Activated CD4-positive, alpha-beta memory T cell treated with anti-CD3 and anti-CD28 coated beads, Interleukin-2, amount 10 ng/mL, durations not matched to agents 7 days and 5 days (primary cell): ENCODE measurements at regions not wholly inside any gene's neighbourhood (a gene's known extent, or its start where the extent isn't known, plus 50 kb on each side); places are given as distances from the start of the nearest gene placed in this dataset.

ENCODE experiments used
- CTCF ChIA-PET: fragments of 350-600 bp; sonication (Branson Sonifier 250); formaldehyde crosslinking; loops from one replicate; lab custom pipeline; 2021; ENCODE audit warnings: antibody characterized with exemption, inconsistent platforms; lab: Charles Lee
- POLR2A ChIA-PET: fragments of 350-600 bp; sonication (Branson Sonifier 250); formaldehyde crosslinking; loops from one replicate; lab custom pipeline; 2021; ENCODE audit warnings: antibody characterized with exemption; lab: Charles Lee
- DNase-seq: peaks from one replicate; pipeline ENCODE4 v3.0.0-alpha.2; 2020
- H3K27ac Mint-ChIP-seq: one replicate; pipeline ENCODE4 v1.8.0; 2021; ENCODE audit warnings: mild to moderate bottlenecking, mixed read lengths
- H3K27me3 Mint-ChIP-seq: one replicate; pipeline ENCODE4 v1.8.0; 2021; ENCODE audit warnings: mixed read lengths
- H3K36me3 Mint-ChIP-seq: one replicate; pipeline ENCODE4 v1.8.0; 2021; ENCODE audit warnings: low read depth, mixed read lengths
- H3K4me1 Mint-ChIP-seq: one replicate; pipeline ENCODE4 v1.8.0; 2021; ENCODE audit warnings: mixed read lengths
- H3K4me3 Mint-ChIP-seq: one replicate; pipeline ENCODE4 v1.8.0; 2021; ENCODE audit warnings: mild to moderate bottlenecking, mixed read lengths
- H3K9me3 Mint-ChIP-seq: one replicate; pipeline ENCODE4 v1.8.0; 2021; ENCODE audit warnings: mixed read lengths

DNA sequence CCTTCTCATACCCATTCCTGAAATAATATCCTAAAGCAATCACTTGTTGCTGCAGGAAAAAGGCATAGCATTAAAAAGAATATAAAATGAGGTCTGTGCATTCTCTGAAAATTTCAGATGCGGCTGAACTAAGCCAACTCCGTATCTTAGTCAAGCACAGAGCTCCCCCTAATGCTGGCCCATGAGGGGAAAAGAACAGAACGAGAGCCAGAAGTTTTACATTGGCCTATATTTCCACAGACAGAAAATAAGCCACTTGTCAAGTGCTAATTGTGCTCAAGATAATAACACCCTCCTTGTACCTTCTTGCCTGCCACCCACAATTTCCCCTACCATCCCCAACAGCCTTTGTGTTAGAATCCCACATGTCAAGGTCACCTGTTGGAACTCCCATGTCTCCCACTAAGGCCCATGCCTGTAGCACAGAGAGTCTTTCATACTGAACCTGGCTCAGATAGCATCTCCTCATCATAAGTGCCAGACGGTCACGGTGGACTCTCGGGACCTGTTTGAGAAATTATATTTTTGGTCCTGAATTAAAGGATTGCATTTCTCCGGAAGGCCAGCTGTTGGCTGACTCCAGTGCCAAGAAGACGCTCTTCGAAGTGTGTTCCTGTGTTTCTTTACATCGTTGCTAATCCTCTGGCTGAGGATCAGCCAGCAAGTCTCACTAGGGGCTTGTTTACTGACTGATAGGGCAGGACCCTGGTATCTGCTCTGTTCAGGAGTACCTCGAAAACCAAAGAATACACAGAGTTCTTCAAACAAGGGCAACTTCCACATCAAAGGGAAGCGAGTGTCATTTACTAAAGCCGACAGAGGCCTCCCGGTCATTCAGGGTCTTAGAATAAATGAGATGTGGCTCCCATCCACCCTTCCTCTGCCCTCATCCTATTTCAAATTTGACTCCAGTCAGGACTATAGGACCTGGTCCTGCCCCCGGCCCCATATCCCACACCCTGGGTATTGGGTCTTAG lies 183.4 kb upstream of the FBXL4 start:
- Mint-ChIP-seq H3K27me3 (peaks cover 7% of the 10 kb centered on the region), H3K4me3 (no peak overlapping the region), H3K27ac (no peak overlapping the region), H3K4me1 (no peaks in the 10 kb centered on the region), H3K9me3 (no peaks in the 10 kb centered on the region), H3K36me3 (no peaks in the 10 kb centered on the region)
- ChIA-PET POLR2A (no interaction called here), CTCF (no interaction called here)
- no peak for DNase-seq

DNA sequence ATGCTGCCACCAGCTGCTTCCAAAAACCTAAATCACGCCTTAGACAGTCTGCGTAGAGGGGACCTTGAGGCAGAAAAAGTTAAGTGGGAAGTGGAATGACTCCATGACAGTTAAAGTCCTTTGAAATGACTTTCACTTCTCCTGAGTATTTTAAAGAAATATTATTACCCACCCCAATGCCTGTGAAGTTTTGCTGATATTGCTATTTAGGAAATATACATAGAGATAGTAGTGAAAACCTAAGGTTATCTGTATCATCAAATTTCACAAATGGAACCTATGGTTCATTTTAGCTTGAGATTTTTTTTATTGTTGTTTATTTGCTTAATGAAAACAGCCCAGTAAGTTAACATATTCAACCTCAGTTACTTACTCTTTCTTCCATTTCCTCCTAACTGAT lies 182.1 kb upstream of the FBXL4 start:
- no peak overlapping the region for H3K27ac Mint-ChIP-seq
- no peak for DNase-seq
- POLR2A ChIA-PET = no interaction called here

DNA sequence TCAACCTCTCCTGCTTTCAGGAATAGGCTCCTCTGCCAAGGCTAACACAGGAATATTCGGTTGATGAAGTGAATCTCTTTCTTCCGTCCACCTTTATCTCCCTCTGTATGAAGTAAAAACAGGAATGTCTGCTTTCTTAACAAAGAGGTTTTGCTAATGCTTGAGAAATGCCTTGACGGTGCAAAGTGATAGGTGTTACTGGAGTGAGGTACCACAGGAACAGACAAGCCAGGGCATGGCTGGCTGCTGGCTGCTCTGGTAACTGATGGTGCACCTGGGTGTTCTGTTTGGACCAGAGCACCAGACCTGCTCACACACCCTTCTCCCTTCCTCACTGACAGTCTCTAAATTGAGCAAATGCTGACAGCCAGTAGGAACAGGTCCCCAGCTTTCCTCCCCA lies 174.0 kb upstream of the FBXL4 start:
- H3K4me1 Mint-ChIP-seq = no peaks in the 10 kb centered on the region
- DNase-seq = no peak
- POLR2A ChIA-PET = no interaction called here
- CTCF ChIA-PET = no interaction called here
- no peaks in the 10 kb centered on the region for H3K36me3 Mint-ChIP-seq
- peaks cover 8% of the 10 kb centered on the region for H3K27me3 Mint-ChIP-seq
- no peak overlapping the region for H3K27ac Mint-ChIP-seq
- no peaks in the 10 kb centered on the region for H3K9me3 Mint-ChIP-seq
- H3K4me3 Mint-ChIP-seq = no peak overlapping the region

More for the DNA sequence above, 182.1 kb upstream of the FBXL4 start:
- CTCF ChIA-PET = no interaction called here
- no peaks in the 10 kb centered on the region for H3K9me3 Mint-ChIP-seq
- no peak overlapping the region for H3K4me3 Mint-ChIP-seq
- no peaks in the 10 kb centered on the region for H3K4me1 Mint-ChIP-seq
- no peaks in the 10 kb centered on the region for H3K36me3 Mint-ChIP-seq
- peaks cover 7% of the 10 kb centered on the region for H3K27me3 Mint-ChIP-seq

- POLR2A ChIA-PET = no interaction called here
- DNase-seq = no peak
- H3K27me3 Mint-ChIP-seq = peaks cover 11% of the 10 kb centered on the region
- no peaks in the 10 kb centered on the region for H3K9me3 Mint-ChIP-seq
- no peak overlapping the region for H3K4me3 Mint-ChIP-seq
- no peaks in the 10 kb centered on the region for H3K4me1 Mint-ChIP-seq
- CTCF ChIA-PET = interaction anchor here (0.6 to 0.7 kb wide), 2 partner anchors 282 to 1477 kb away, joined by 3 to 4 read pairs; no protein-coding TSS in a partner anchor
- no peak overlapping the region for H3K27ac Mint-ChIP-seq
- no peaks in the 10 kb centered on the region for H3K36me3 Mint-ChIP-seq
Measured at GRCh38 chr6:99120641-99121040, 172.9 kb upstream of the FBXL4 start.

DNA sequence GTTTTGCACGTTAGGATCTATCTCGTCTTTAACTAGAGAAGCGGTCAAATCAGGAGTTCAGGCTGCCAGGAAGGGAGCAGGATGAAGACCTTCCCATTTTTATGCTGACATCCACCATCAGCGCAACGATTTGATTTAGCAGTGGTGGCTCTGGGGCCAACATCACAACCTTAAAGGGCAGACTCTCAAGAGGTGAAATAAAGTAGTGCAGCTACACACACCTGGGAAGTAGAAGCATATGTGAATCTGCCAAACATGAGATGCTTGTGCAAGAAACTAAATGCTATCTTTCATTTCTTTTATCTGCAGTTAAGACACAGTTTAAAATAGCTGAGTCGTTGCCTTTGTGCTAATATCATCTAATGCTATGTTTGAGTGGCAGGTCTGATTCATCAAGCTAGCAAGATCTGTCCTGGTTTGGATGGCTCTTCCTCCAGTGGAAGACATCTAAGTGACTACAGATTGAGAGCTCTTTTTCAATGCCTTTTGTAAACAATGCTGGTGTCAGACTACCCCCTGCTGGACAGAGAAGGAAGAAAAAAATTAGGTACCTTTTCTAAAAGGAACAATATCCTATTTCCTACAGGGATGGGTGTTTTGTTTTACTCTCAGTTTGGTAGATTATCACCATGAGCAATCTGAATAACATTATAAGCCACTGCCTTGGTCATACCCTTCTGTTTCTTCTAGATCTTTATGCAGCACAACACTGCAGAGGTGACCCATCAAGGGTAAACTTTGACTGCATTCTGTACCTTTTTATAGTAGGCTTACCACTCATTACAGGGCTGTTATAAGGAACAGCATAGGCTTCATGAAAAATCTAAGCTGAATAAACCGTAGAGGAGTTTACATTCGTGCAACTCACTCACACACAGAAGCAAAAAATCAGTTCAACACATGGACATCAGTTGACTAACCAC lies 171.6 kb upstream of the FBXL4 start:
- H3K9me3 Mint-ChIP-seq = no peaks in the 10 kb centered on the region
- H3K4me3 Mint-ChIP-seq = no peak overlapping the region
- H3K36me3 Mint-ChIP-seq = no peaks in the 10 kb centered on the region
- peaks cover 15% of the 10 kb centered on the region for H3K27me3 Mint-ChIP-seq
- no peaks in the 10 kb centered on the region for H3K4me1 Mint-ChIP-seq
- no peak for DNase-seq
- CTCF ChIA-PET = interaction anchor here (0.6 to 1.4 kb wide), 9 partner anchors 9 to 1622 kb away, joined by 3 to 8 read pairs (median 3); no protein-coding TSS in a partner anchor
- POLR2A ChIA-PET = no interaction called here
- no peak overlapping the region for H3K27ac Mint-ChIP-seq

GRCh38 chr6:99114769-99115406 lies 167.1 kb upstream of the FBXL4 start:
- POLR2A ChIA-PET = no interaction called here
- Mint-ChIP-seq H3K4me3 (no peak overlapping the region), H3K27me3 (peaks cover 29% of the 10 kb centered on the region), H3K27ac (no peak overlapping the region), H3K4me1 (no peaks in the 10 kb centered on the region), H3K36me3 (no peaks in the 10 kb centered on the region), H3K9me3 (no peaks in the 10 kb centered on the region)
- CTCF ChIA-PET = no interaction called here
- no peak for DNase-seq

DNA sequence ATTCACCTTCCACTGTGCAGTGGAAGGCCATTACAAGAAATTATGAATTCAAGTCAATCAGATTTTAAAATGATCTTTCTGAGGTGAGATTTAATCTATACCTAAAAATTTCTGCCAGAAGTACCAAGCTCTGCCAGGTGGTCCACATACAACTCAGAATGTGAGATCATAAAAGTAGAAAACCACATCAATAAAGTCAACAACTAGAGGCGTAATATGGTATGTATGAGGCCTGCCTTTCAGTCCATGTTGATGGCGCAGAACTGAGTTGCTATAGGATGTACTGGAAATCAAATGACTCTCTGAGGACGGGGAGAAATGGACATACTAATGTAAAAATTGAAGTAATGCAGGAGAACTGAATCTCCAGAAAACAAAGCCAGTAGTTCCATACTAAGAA lies 163.8 kb upstream of the FBXL4 start:
- Mint-ChIP-seq H3K27me3 (peaks cover 30% of the 10 kb centered on the region), H3K27ac (no peak overlapping the region), H3K9me3 (no peaks in the 10 kb centered on the region), H3K4me3 (no peak overlapping the region), H3K36me3 (no peaks in the 10 kb centered on the region), H3K4me1 (no peaks in the 10 kb centered on the region)
- ChIA-PET CTCF (no interaction called here), POLR2A (no interaction called here)
- no peak for DNase-seq

DNA sequence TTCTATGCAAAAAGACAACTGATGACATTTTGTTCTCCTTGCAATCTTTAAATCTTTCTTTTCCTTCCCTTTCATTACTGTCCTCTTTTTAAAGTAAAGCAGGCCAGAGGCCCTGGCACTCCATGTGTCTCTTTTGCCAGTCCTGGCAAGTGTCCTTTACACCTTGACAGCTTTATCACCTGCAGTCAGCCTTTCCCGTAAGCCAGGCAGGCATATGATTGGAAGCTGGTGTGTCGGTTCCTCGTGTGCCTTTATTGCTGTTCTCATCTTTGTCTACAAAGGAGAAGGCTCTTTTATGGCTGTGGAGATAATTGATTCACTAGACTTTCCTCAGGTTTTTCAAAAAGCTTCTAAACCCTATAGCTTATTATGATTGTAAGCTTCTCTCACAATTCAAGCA lies 162.3 kb upstream of the FBXL4 start:
- Mint-ChIP-seq H3K9me3 (no peaks in the 10 kb centered on the region), H3K27ac (no peak overlapping the region), H3K27me3 (peaks cover 27% of the 10 kb centered on the region), H3K4me1 (no peaks in the 10 kb centered on the region), H3K4me3 (no peak overlapping the region), H3K36me3 (no peaks in the 10 kb centered on the region)
- DNase-seq = no peak
- ChIA-PET CTCF (interaction anchor here (1.2 kb wide), 1 partner anchor 9 kb away, joined by 4 read pairs; no protein-coding TSS in a partner anchor), POLR2A (no interaction called here)

DNA sequence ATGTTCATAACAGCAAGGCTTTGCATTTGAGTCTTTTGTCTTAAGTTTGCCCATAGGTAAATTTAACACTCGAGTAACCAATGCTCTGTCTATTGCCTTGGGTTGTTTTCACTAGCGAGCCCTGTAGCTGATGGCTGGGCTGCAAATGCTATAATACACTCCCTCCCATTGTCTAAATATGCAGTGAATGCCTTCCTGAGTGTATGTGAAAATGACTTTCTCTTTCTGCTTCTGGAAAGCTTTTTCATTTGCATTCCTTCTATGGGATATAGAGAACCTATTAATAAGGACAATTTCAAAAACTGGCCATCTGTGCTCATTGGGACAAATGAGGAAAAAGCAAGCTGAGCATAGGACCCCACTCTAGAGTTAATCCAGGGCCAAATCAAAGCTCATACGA lies 156.5 kb upstream of the FBXL4 start:
- ChIA-PET POLR2A (no interaction called here), CTCF (no interaction called here)
- no peaks in the 10 kb centered on the region for H3K4me1 Mint-ChIP-seq
- DNase-seq = no peak
- H3K27me3 Mint-ChIP-seq = peaks cover 7% of the 10 kb centered on the region
- H3K36me3 Mint-ChIP-seq = no peaks in the 10 kb centered on the region
- no peak overlapping the region for H3K27ac Mint-ChIP-seq
- no peaks in the 10 kb centered on the region for H3K9me3 Mint-ChIP-seq
- H3K4me3 Mint-ChIP-seq = no peak overlapping the region

DNA sequence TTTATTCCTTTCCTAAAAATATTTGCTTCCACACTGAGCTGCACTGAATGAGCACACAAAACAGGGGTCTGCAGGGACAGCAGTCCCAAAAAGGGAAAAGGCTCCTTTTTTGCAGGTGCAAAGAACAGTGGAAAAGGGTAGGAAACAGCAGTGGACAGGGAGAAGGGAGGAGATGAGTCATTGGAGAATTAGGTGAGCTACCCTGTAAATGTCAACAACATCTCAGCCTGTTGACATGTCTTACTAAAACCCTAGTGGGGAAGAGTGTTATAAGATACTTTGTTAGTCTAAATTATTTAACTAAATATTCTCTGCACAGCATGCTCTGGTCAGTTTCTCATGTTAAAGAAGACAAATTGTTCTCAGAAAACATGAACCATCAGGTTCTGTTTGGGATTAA lies 151.5 kb upstream of the FBXL4 start:
- no peaks in the 10 kb centered on the region for H3K4me1 Mint-ChIP-seq
- DNase-seq = no peak
- CTCF ChIA-PET = no interaction called here

DNA sequence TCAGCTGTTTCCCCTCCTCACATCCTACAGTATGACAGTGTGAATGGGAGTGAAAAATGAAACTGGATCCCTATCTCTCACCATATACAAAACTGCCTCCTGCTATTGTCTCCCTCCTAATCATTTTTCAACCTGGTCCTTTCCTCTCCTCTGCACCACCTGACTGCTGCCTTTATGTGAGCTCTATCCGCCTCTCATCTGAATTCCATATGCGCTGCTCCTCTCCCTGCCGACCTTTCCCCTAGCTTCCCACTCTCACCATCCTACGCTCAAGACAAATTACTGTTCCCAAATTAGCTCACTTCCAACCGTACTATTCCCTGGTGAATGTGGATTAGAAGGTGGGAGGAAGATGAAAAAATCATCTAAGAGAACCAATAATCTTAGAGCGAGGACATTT lies 148.4 kb upstream of the FBXL4 start:
- POLR2A ChIA-PET = no interaction called here
- peaks cover 5% of the 10 kb centered on the region for H3K4me1 Mint-ChIP-seq
- no peaks in the 10 kb centered on the region for H3K9me3 Mint-ChIP-seq
- no peak overlapping the region for H3K4me3 Mint-ChIP-seq
- peaks cover 19% of the 10 kb centered on the region for H3K27me3 Mint-ChIP-seq
- DNase-seq = no peak
- CTCF ChIA-PET = no interaction called here
- no peak overlapping the region for H3K27ac Mint-ChIP-seq
- no peaks in the 10 kb centered on the region for H3K36me3 Mint-ChIP-seq

More for the DNA sequence above, 151.5 kb upstream of the FBXL4 start:
- peaks cover 11% of the 10 kb centered on the region for H3K27me3 Mint-ChIP-seq
- H3K4me3 Mint-ChIP-seq = no peak overlapping the region
- H3K9me3 Mint-ChIP-seq = no peaks in the 10 kb centered on the region
- H3K36me3 Mint-ChIP-seq = no peaks in the 10 kb centered on the region
- POLR2A ChIA-PET = no interaction called here
- no peak overlapping the region for H3K27ac Mint-ChIP-seq

DNA sequence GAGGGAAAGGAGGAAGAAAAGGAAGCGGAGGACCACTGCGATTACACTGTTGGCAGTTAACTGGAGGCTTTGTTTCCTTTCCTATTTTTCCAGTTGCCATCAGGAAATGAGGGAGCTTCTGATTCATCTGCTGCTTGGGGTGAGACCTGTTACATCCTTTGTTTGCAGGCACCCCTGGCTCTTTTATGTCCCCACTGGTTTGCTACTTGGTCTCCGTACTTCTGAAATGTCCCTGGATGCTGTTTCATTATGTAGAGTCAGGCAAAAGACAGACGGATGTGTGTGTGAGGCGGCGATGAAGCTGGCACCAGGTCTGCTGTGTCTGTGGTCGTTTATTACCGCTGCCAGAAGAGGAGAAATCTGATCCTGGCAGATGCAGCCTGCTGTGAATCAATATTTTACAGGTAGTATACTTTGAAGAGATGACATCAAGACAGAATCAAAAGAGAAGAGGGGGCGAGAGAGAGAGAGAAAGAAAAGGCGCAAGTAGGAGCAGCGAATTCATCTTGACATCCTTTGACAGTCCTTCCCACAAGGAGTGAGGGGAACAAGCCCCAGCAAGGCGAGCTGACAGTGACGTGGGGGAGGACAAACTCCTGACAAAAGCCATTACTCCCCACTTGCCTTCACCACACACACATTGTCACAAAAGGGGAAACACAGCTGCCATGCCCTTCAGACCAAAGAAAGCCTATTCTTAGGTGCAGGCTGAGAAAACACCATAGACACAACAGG lies 145.9 kb upstream of the FBXL4 start:
- Mint-ChIP-seq H3K9me3 (no peaks in the 10 kb centered on the region), H3K27ac (no peak overlapping the region), H3K4me1 (peaks cover 5% of the 10 kb centered on the region), H3K4me3 (no peak overlapping the region), H3K36me3 (no peaks in the 10 kb centered on the region), H3K27me3 (peaks cover 19% of the 10 kb centered on the region)
- ChIA-PET POLR2A (no interaction called here), CTCF (no interaction called here)
- no peak for DNase-seq
